HG02981 (cell line): ENCODE measurements at regions not wholly inside any gene's neighbourhood (a gene's known extent, or its start where the extent isn't known, plus 50 kb on each side); places are given as distances from the start of the nearest gene placed in this dataset.
"Not testable (repeated sequence)": the region's sequence is repeated elsewhere in the genome, so short reads cannot be mapped to it uniquely, and the experiment has no call there.

Source experiments
- ATAC-seq: cut with Tn5 transposase; IDR thresholded peaks from one replicate; pipeline ENCODE4 v1.9.1; 2021; ENCODE audit warnings: mild to moderate bottlenecking, moderate library complexity; ENCODE audit not compliant: unreplicated experiment

DNA sequence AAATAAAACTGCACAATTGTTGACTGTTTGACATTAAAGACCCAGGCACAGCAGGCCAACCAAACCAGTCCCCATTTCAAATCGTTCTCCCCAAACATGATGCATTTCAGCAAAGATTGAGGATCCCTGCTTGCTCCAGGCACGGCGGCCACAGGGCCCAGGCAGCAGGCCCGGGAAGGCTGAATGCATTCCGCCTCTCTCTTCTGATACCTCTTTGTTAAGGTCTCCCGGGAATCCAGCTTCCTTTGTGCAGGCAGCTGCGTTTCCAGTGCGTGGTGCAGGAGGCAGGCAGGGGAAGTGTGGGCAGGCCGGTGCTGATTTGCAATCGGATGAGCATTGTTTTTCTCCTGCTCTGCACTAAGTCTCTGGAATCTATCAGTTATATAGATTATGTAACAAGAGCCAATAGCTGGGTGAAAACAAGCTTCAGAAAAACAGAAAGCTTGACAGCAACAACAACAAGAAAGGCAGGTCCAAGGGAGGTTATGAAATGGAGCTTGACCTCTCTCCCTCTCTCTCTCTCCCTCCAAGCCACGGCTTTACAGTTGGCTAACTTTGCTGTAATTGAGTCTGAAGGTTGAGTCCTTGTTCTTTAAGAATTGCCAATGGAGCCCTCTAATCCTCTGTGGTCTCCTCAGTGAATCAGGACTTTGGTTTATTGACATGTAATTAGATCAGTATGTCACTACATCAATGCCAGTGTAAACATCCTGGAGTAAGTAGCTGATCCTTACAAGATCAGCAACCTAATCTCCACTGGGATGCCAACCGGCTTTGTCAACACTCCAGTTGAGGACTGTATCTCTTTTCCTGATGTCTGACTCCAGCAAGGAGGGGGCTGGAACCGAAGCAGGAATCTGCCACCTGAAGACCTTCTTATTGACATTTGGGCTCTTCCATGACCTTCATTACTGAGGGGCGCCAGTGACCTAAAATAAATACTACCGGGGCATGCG lies 338.0 kb downstream of the TEX29 start:
- ATAC-seq: no peak

DNA sequence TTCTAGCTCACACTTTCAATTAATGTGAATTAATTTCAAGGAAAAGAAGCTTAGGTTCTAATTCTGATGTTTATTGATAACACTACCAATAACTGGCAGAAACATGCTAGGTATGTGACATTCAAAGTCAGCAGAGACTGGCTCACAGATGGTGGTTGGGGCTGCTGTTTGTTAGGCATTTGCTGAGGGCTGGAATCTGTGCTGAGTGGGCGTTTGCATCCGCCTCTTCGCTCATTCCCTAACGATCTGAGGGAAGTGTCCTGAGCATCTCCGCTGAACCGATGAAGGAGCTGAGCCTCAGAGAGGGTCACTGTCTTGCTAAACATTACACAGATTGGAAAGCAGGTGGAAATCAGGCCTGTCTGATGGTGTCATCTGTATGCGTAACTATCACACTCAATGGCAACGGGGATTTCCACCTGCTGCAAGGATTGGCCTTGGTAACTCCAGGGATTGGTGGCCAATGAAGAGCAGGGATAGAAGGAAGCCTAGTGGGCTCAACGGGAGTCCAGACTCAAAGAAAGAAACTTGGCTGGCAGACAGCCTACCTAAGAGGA lies 338.9 kb downstream of the TEX29 start:
- ATAC-seq: no peak

DNA sequence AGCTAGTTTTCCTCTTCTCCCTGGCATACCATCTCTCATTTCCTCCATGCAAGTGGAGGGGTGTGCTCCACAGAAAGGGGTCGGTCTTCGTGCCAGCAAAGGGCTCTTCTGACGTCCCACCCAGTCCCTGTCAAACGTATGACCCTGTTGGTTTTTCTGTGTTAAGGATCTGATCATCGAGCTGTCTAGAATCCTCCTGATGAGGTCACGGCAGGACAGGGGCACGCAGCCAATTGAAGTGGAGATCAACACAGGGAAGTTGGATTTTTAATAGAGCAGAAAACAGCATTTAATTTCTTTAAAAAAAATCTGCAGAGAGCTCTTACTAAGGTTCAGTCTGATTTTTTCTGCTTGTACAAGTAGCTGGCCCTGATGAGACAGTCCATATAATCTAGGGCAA lies 339.4 kb downstream of the TEX29 start:
- ATAC-seq: no peak

DNA sequence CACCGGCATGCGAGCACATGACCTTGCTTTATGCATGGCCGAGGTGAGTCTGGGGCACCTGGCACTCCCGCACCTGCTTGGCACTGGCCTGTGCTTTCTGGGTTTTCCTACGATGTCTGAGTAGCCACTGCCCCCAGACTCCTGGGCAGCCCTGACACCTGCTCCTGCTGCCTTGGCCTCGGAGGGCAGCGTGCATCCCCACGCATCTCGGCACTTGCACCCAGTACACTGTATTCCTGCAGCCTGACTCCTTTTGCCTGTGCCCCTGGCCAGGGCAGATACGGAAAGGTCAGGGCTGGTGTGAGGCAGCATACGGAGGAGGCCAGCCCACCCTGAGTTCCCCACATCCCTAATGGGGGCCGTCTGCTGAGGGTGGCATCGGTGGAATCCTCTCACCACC lies 340.6 kb downstream of the TEX29 start:
- ATAC-seq: no peak

DNA sequence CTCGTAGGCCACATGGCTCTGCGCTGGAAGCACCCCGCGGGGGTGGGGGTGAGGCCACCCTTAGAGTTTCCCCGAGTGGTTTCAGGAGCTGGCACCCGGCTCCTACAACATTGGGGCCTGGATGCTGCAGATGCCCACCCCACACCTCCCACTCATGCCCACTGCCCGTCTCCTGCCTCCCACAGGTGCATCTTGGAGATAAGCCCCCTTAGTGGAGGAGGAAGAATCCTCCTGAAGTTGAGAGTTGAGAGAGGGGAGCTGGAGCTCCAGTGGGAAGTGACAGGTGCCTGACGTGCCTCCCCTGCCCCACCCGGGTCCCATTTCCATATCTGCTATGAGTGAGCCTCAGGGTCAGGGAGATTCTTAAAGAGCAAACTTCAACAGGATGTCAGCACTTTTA lies 341.3 kb downstream of the TEX29 start:
- no peak for ATAC-seq

DNA sequence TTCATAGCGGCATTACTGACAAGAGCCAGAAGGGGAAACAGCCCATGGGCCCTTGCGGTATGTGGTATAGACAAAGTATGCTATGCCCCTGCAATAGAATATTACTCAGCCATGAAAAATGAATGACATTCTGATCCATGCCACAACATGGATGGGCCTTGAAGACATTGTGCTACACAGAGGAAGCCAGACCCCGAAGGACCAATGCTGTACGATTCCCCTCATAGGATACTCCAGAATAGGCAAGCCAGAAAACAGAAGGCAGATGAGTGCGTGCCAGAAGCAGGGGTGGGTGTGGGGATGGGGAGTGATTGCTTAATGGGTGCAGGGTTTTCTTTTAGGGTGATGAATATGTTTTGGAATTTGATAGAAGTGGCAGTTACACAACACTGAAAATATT lies 342.0 kb downstream of the TEX29 start:
- no peak for ATAC-seq

DNA sequence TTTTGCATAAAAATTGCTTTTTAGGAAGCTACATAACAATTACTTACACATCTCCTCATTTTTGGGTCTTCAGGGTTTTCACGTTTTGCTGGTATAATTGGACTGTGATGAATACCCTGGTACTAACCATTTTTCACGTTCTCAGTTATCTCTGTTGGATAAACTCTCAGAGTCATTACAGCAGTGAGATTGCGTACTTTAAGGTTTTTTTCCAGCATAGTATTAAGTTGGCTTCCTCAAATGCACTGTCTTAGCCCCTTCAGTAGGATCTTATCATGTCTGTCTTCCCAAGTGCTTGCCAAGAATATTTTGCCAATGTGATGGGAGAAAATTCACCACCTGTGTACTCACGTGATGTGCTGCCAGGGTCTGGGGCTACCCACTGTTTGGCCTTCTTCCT lies 342.5 kb downstream of the TEX29 start:
- no peak for ATAC-seq

DNA sequence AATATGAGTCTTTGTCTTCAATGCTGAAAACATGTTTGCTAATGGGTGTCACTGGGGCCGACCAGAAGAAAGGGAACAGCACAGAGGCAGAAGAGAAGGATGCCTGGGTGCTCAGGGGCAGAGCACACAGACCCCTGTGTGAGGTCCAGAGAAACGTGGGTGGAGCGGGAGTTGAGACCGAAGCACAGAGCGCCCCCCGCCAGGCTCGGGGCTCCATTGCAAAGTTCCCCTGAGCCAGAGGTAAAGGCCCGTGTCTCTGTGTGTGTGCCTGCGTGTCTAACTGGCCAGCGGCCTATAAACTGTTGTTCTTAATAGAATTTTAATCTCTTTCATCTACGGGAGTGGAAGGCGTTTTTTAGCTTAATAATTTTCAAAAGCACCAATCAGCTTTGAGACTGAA lies 343.1 kb downstream of the TEX29 start:
- ATAC-seq: no peak

DNA sequence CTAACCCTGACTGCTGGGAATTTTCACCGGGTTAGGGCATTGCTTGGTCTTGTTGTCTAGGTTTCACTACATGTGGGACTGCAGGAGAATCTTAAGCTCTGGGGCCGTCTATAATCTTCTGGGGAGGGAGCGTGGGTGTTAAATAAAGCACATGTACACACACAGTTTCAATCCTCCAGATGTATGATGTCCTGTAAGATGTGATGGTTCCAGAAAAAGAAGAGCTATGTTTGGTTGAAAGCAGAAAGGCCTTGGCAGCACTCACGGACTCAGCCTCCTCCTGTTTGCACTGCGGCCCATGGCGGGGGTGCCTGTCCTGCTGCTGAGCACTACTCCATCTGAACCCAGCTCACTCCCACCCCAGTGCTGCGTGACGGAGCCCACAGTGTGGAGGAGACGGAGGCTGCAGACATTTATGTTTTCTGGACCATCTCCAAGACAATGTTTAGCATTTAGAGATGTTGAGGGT lies 343.5 kb downstream of the TEX29 start:
- ATAC-seq: no peak

DNA sequence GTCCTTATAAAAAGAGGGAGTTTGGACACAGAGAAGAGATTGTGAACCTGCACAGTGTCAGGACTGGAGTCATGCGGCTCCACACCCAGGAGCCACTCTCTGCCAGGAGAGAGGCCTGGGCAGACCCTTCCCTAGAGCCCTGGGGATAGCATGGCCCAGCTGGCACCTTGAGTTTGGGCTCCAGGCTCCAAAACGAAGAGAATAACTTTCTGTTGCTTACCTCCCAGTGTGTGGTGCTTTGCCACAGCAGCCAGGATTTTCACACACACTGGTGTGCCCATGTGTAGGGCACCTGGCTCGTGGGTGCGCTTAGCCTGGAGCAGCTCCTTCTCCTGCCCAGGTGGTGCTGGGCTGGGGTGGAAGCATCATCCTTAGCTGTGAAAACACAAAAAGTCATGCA lies 344.3 kb downstream of the TEX29 start:
- ATAC-seq: no peak

DNA sequence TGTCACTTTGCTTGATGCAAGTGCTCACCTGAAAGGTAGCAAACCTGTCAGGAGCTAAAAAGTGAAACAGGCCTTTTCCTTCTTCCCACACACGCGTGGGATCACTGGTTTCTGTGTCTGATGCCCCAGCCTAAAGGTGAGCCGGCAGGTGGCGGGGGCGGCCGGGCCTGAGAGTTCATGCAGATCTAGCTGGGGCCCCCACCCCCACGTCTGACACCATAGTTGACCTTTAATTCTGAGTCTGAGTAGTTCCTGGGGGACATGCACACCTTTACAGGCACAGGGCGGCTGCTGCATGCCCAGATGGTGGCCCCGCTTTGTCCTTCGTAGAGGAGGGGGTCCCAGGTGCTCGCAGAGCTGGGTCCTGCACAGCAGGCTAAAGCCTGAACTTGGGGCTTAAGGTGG lies 345.3 kb downstream of the TEX29 start:
- ATAC-seq: no peak

DNA sequence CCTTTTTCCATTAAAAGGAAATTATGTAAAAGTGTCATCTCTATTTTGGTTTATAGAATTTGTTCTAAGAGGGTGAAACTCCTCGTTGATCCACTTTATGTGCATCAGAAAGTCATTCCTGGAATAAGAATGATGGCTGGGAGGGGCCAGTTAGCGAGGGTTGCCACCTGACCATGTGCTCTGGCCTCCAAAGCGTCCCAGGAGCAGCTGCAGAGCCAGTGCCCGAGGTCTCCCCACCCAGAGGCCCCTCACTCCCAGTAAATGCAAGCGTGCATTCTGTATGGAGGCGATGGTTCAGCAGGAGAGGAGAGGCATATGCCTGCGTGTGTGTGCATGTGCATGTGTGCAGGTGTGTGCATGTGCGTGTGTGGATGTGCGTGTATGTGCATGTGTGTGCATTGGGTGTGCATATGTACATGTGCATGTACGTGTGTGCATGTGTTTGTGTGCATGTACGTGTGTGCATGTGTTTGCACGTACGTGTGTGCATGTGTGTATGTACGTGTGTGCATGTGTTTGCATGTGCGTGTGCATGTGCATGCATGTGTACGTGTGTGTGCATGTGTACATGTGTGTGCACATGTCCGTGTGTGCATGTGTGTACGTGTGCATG lies 345.8 kb downstream of the TEX29 start:
- no peak for ATAC-seq

DNA sequence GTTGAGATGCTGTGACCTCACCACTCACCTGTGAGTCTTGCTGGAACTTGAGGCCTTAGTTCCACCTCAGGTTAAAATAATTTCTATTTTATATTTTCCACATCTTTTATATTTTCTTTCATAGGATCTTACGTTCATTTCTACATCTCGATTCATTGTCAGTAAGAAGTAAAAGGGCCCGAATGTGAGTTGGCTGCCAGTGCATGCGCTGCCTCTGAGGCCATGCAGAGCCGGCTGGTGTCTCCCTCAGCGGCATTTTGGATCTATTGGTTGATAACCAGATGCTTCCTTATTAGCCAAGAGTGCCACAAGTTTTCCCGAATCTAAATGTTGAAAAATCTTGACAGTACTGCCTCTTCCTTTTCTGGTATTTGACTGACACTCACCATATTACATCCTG lies 347.3 kb downstream of the TEX29 start:
- no peak for ATAC-seq

DNA sequence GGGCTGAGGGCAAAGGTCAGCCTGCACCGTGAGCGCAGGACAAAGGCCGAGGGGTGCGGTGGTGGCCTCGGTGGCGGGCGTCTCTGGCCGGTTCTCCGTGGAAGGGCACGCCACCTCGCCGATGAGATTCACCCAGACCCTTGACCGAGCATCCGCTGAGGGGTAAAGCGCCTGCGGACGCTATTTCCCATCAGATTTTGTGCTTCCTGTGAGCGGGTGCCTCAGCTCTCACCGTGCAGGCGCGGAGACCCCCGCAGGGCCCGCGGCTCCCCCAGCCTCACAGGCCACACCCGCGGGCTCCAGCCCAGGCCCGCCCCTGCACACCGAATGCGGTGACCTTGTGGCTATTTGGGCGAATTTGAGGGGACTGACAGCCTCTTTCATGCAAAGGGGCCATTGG lies 348.0 kb downstream of the TEX29 start:
- ATAC-seq: no peak

DNA sequence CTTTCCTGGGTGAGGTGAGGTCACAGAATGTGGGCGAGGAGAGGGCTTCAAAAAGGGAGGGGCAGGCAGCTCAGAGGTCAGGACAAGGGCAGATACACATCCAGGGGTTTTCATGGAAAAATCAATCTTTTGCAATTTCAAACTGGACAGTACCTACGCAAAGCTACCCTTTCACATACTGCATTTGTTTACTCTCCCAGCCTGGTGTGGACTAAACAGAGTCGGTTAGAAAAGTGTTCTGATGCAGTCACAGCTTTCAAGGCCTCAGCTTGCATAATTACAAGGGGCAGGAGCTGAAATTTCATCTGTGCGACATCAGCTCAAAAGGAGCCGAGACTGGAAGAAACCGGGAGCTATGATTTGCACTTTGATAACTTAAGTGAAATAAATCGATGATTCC lies 351.8 kb downstream of the TEX29 start:
- not testable (repeated sequence) for ATAC-seq

DNA sequence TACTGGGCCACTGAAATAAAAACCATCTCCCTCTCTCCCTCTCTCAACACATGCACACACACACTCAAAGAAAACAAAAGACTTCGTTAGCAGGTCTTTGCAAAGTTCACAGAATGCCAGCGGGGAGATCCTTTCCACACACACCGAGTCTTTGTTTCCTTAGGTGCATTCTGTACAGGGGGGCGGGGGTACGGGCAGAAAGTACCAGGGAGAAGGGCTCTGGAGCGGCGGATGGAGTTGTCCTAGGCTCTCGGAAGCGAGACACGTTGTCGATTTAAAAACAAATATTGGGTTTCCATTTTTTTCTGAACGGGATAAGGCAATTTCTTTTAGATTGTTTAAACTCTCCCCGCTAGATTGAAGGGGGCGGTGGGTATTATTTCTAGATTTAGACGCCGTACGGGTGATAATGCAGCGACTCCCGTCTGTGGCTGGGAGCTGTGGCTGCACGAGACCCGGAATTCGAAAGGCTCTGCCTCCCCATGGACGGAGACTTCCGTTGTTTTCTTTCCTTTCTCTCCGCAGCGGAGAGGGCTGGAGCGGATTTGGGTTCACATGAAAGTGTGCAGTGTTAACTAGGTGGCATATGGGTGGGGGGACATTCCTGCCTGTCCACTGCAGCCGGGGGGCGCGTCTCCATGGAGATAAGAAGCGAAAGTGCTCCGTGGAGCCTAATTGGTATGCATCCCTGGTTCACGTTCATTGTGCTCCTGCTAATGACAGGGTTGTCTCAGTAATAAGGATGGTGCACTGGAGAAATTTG lies 357.9 kb downstream of the TEX29 start:
- not testable (repeated sequence) for ATAC-seq

DNA sequence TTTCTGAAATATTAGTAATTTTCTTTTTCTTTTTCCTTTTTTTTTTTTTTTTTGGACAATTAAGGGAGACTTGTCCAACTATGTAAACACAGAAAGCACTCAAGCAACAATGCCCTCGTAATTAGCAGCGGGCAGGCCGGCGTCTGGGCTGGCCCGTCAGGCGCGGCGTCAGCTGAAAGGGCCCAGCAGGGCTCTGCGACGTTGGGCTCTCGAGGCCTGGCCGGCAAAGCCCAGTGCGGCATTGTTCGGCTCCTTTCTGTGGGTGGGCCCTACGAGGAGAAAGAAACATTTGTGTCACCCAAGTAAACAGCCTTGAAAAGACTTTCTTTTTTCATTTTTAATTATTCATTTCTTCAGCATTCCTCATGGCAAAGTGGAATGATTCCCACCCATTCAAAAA lies 359.2 kb downstream of the TEX29 start:
- not testable (repeated sequence) for ATAC-seq

DNA sequence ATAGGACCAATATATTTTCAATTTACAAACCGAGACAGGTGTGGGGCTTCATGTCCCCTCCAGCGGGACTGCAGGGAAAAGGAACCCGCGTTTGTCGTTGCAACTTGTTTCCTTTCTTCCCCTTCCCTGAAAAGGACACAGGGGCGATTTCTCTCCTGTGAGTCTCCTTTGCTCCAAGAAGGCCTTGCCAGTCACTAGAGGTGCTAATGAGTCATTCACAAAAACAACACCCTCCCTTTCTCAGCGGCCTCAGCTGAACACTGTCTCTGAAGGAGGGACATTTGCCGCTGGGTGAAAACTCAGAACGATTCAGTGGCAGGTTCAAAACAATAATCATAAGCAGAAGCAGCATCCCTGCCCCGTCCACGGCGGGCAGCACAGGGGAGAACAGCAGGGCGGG lies 359.7 kb downstream of the TEX29 start:
- ATAC-seq: not testable (repeated sequence)

DNA sequence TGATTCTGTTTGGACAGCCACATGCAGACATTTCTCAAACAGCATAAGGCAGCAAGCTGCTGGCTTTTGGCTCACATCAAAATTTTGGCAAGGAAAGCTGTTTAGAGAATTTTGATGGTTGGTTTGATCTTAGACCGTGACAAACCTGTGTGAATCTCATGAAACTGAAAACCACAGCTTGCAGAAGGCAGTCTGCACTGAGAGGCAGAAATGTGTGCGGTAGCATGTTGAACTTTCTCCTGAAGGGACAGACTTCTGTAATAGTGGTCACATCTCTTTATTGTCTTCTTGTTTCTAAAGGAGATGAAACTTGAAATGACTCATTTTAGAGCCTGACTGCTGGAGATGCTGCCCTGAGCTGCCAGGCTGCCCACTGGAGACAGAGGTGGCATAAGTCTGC lies 371.6 kb downstream of the TEX29 start:
- not testable (repeated sequence) for ATAC-seq

DNA sequence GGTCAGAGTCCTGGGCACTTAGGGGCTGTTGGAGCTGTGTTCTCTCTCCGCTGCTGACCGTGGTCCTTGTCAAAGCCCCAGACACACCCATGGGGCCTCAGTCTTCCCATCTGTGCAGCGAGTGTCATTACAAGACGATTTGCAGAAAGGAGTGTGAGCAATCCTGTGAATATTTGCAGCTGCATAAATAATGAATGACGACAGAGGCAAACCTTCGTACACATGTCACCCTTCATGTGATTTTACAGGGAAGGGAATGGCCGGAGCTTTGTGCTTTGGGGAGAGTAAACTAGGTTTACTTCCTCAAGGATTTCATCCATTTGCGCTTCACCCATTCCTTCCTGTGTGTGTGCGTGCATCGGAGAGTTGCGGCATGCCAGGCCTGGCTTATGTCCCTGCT lies 370.8 kb upstream of the SOX1 start:
- ATAC-seq: not testable (repeated sequence)

DNA sequence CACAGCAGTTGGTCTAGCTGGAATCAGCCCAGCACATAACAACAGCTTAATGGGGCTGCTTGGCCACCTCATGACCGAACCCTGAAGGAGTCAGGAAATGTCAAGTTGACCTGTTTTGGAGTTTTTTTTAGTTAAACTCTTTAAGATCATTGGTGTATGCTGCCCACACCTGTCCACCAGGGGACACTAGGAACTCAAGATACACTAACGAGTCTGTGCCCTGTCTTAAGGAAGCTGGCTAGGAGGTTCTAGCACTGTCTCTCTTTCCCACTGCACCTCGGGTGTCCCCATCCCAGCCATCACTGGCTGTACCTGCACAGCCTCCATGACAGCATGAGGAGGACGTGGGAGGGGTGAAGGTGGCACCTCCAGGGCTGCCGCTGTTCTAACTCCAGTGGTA lies 364.9 kb upstream of the SOX1 start:
- ATAC-seq: not testable (repeated sequence)
